OCI-LY3 (cell line): ENCODE measurements at regions not wholly inside any gene's neighbourhood (a gene's known extent, or its start where the extent isn't known, plus 50 kb on each side); places are given as distances from the start of the nearest gene placed in this dataset.

Experiments used
- H2AFZ ChIP-seq: fragments of 200-600, 300-600 bp; shearing (Covaris generic); 2 replicates; pipeline ENCODE4 v1.6.0; 2014; ENCODE audit warnings: antibody characterized with exemption, low read depth, low read length
- H3K27ac ChIP-seq: fragments of 200-600, 300-600 bp; sonication (generic); 2 replicates; pipeline ENCODE4 v1.5.1; 2014; ENCODE audit warnings: mild to moderate bottlenecking, low read length, moderate library complexity, mixed read lengths
- H3K27me3 ChIP-seq: fragments of 200-600, 300-600 bp; sonication (generic); 2 replicates; pipeline ENCODE4 v1.6.1; 2014; ENCODE audit warnings: low read depth, low read length, mixed read lengths
- H3K36me3 ChIP-seq: fragments of 200-600, 300-600 bp; sonication (generic); replicated peaks from 2 replicates; pipeline ENCODE3; 2014; ENCODE audit warnings: low read depth, low read length, mixed read lengths
- H3K4me1 ChIP-seq: fragments of 300-600, 200-600 bp; sonication (generic); 2 replicates; pipeline ENCODE4 v1.6.1; 2014; ENCODE audit warnings: low read length, mixed read lengths
- H3K4me2 ChIP-seq: fragments of 200-600, 300-600 bp; sonication (generic); 2 replicates; pipeline ENCODE4 v1.6.1; 2014; ENCODE audit warnings: low read length, mixed read lengths
- H3K4me3 ChIP-seq: fragments of 300-600, 200-600 bp; sonication (generic); 2 replicates; pipeline ENCODE4 v1.5.1; 2014; ENCODE audit warnings: antibody characterized with exemption, mild to moderate bottlenecking, low read length, moderate library complexity
- H3K79me2 ChIP-seq: fragments of 300-600, 200-600 bp; shearing (Covaris generic); 2 replicates; pipeline ENCODE4 v1.6.1; 2014; ENCODE audit warnings: mild to moderate bottlenecking, low read length, mixed read lengths
- H3K9ac ChIP-seq: fragments of 300-600, 200-600 bp; shearing (Covaris generic); 2 replicates; pipeline ENCODE4 v1.6.0; 2014; ENCODE audit warnings: mild to moderate bottlenecking, low read length, moderate library complexity
- H3K9me3 ChIP-seq: fragments of 200-600, 300-600 bp; shearing (Covaris generic); 2 replicates; pipeline ENCODE4 v1.6.1; 2014; ENCODE audit warnings: low read length, mixed read lengths; ENCODE audit not compliant: insufficient read depth
- H4K20me1 ChIP-seq: fragments of 200-600, 300-600 bp; sonication (generic); 2 replicates; pipeline ENCODE4 v1.6.1; 2016; ENCODE audit warnings: low read length, mixed read lengths; ENCODE audit not compliant: insufficient read depth
- EZH2phosphoT487 ChIP-seq: fragments of 200-600 bp; shearing (Covaris generic); IDR thresholded peaks from 2 replicates; pipeline ENCODE4 v1.6.1; 2018; ENCODE audit warnings: antibody characterized with exemption, mixed run types, low read depth
- TF ChIP-seq, protein P1 (sequence below): fragments of 200-600, 300-600 bp; sonication (generic); IDR thresholded peaks from 2 replicates; pipeline ENCODE4 v1.5.1; 2014; ENCODE audit warnings: antibody characterized with exemption, low read length, low read depth

- H3K4me2 ChIP-seq: peak overlapping the region; percentile 25
- no peak overlapping the region; the same call in 1 of the 2 replicates for H3K4me3 ChIP-seq
- H3K9me3 ChIP-seq: no peaks in the 10 kb centered on the region
- H3K36me3 ChIP-seq: no peaks in the 10 kb centered on the region
- H3K4me1 ChIP-seq: peaks cover 25% of the 10 kb centered on the region
- peak overlapping the region; percentile 62; the same call in 1 of the 2 replicates for H3K27ac ChIP-seq
- TF ChIP-seq, protein P1, sequence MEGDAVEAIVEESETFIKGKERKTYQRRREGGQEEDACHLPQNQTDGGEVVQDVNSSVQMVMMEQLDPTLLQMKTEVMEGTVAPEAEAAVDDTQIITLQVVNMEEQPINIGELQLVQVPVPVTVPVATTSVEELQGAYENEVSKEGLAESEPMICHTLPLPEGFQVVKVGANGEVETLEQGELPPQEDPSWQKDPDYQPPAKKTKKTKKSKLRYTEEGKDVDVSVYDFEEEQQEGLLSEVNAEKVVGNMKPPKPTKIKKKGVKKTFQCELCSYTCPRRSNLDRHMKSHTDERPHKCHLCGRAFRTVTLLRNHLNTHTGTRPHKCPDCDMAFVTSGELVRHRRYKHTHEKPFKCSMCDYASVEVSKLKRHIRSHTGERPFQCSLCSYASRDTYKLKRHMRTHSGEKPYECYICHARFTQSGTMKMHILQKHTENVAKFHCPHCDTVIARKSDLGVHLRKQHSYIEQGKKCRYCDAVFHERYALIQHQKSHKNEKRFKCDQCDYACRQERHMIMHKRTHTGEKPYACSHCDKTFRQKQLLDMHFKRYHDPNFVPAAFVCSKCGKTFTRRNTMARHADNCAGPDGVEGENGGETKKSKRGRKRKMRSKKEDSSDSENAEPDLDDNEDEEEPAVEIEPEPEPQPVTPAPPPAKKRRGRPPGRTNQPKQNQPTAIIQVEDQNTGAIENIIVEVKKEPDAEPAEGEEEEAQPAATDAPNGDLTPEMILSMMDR: no peak
- TF ChIP-seq EZH2phosphoT487: no peak
- peak overlapping the region; percentile 1; the same call in 1 of the 2 replicates for H3K9ac ChIP-seq
- H3K79me2 ChIP-seq: no peaks in the 10 kb centered on the region
- H4K20me1 ChIP-seq: no peaks in the 10 kb centered on the region
- H2AFZ ChIP-seq: 0 out of 2 replicates have a peak overlapping the region, but pooled peaks have one; percentile 43
- H3K27me3 ChIP-seq: no peaks in the 10 kb centered on the region
Observed at GRCh38 chr4:53654300-53654758, 63.0 kb upstream of the LNX1 start.

GRCh38 chr4:53653484-53654053 is 62.3 kb upstream of the LNX1 start:
- no peaks in the 10 kb centered on the region for H4K20me1 ChIP-seq
- H3K4me3 ChIP-seq: 0 out of 2 replicates have a peak overlapping the region, but pooled peaks have one; percentile 17
- H3K36me3 ChIP-seq: no peaks in the 10 kb centered on the region
- peak overlapping the region; percentile 62 for H3K27ac ChIP-seq
- peak overlapping the region; percentile 15; the same call in 1 of the 2 replicates for H3K9ac ChIP-seq
- TF ChIP-seq, protein P1: 0 out of 2 replicates have a peak, but pooled peaks have one; percentile 14
- no peak for TF ChIP-seq EZH2phosphoT487
- peaks cover 25% of the 10 kb centered on the region for H3K4me1 ChIP-seq
- H3K9me3 ChIP-seq: no peaks in the 10 kb centered on the region
- H3K79me2 ChIP-seq: no peaks in the 10 kb centered on the region
- peak overlapping the region; percentile 43 for H2AFZ ChIP-seq
- no peaks in the 10 kb centered on the region for H3K27me3 ChIP-seq
- H3K4me2 ChIP-seq: peak overlapping the region; percentile 25

GRCh38 chr4:53651156-53651735 is 60.0 kb upstream of the LNX1 start:
- TF ChIP-seq EZH2phosphoT487: no peak
- TF ChIP-seq, protein P1: no peak
- Histone ChIP-seq H3K4me2 (no peak overlapping the region), H3K36me3 (no peaks in the 10 kb centered on the region), H3K79me2 (no peaks in the 10 kb centered on the region), H3K27ac (no peak overlapping the region), H3K4me3 (no peak overlapping the region), H3K9ac (no peak overlapping the region), H3K4me1 (peaks cover 37% of the 10 kb centered on the region), H4K20me1 (no peaks in the 10 kb centered on the region), H3K27me3 (no peaks in the 10 kb centered on the region), H2AFZ (no peak overlapping the region), H3K9me3 (no peaks in the 10 kb centered on the region)

DNA sequence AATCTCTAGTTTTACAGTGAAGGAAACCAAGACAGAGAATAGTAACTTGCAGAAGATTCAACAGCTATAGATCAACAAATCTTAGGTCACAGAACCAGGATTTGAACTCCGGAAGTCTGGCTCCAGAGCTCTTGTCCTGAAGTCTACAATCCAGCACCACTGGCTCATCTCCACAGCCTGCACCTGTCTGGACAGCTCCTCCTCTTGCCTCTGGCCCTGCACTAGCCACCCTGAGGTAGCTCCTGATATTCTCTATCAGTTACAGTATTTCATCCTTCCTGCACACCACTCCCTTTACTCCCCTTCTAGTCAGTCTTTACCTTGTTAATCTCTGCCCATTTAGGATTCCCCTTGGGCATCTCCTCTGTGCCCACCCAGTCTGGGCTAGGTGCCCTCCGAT is 58.1 kb upstream of the LNX1 start:
- H3K9ac ChIP-seq: no peak overlapping the region
- no peaks in the 10 kb centered on the region for H3K36me3 ChIP-seq
- no peak overlapping the region for H3K4me2 ChIP-seq
- H3K4me3 ChIP-seq: no peak overlapping the region
- TF ChIP-seq, protein P1: no peak
- no peak for TF ChIP-seq EZH2phosphoT487
- no peaks in the 10 kb centered on the region for H3K27me3 ChIP-seq
- H2AFZ ChIP-seq: no peak overlapping the region
- no peaks in the 10 kb centered on the region for H3K9me3 ChIP-seq
- no peak overlapping the region for H3K27ac ChIP-seq
- H3K4me1 ChIP-seq: peaks cover 40% of the 10 kb centered on the region
- no peaks in the 10 kb centered on the region for H4K20me1 ChIP-seq
- H3K79me2 ChIP-seq: no peaks in the 10 kb centered on the region
